Fibroblast of skin of left biceps (primary cell): ENCODE measurements at regions not wholly inside any gene's neighbourhood (a gene's known extent, or its start where the extent isn't known, plus 50 kb on each side); places are given as distances from the start of the nearest gene placed in this dataset.

Experiments
- DNase-seq, 2 experiments: peaks; one replicate each; pipeline ENCODE4 v3.0.0-alpha.2; 2013; ENCODE audit warnings: low read depth in 2 of 2

GRCh38 chr3:162193148-162194095 is 696.8 kb downstream of the OTOL1 start:
- DNase-seq = no peak

GRCh38 chr3:162195147-162195546 is 698.5 kb downstream of the OTOL1 start:
- DNase-seq = no peak

GRCh38 chr3:162196964-162197363 is 700.4 kb downstream of the OTOL1 start:
- DNase-seq = no peak

- DNase-seq = no peak
Measured at GRCh38 chr3:162200836-162201235, 704.2 kb downstream of the OTOL1 start.

GRCh38 chr3:162206648-162207047 is 710.0 kb downstream of the OTOL1 start:
- no peak for DNase-seq

- DNase-seq = no peak
Measured at GRCh38 chr3:162211470-162211869, 714.9 kb downstream of the OTOL1 start.

GRCh38 chr3:162213196-162213595 is 716.6 kb downstream of the OTOL1 start:
- no peak for DNase-seq

GRCh38 chr3:162213956-162214355 is 717.3 kb downstream of the OTOL1 start:
- no peak for DNase-seq

GRCh38 chr3:162217647-162218046 is 721.0 kb downstream of the OTOL1 start:
- DNase-seq = peak; percentile 14 to 15

- DNase-seq = no peak
Measured at GRCh38 chr3:162218479-162218878, 721.9 kb downstream of the OTOL1 start.

- DNase-seq = no peak
Measured at GRCh38 chr3:162224746-162225145, 728.1 kb downstream of the OTOL1 start.

- DNase-seq = no peak
Measured at GRCh38 chr3:162236949-162237348, 740.3 kb downstream of the OTOL1 start.

- no peak for DNase-seq
Measured at GRCh38 chr3:162250782-162251181, 754.2 kb downstream of the OTOL1 start.

- DNase-seq = no peak
Measured at GRCh38 chr3:162262129-162262528, 765.5 kb downstream of the OTOL1 start.

- DNase-seq = no peak
Measured at GRCh38 chr3:162263596-162263995, 767.0 kb downstream of the OTOL1 start.

- no peak for DNase-seq
Measured at GRCh38 chr3:162269636-162270458, 773.2 kb downstream of the OTOL1 start.

- no peak for DNase-seq
Measured at GRCh38 chr3:162274070-162274469, 777.5 kb downstream of the OTOL1 start.

GRCh38 chr3:162278834-162279233 is 782.2 kb downstream of the OTOL1 start:
- DNase-seq = no peak

- no peak for DNase-seq
Measured at GRCh38 chr3:162285259-162285658, 788.7 kb downstream of the OTOL1 start.

GRCh38 chr3:162287600-162287999 is 791.0 kb downstream of the OTOL1 start:
- DNase-seq = no peak

- no peak for DNase-seq
Measured at GRCh38 chr3:162292409-162292808, 795.8 kb downstream of the OTOL1 start.

- DNase-seq = peak; percentile 91 to 92
Measured at GRCh38 chr3:162295323-162295983, 798.8 kb downstream of the OTOL1 start.
